Ectodermal cell (in vitro differentiated cells): ENCODE measurements at regions not wholly inside any gene's neighbourhood (a gene's known extent, or its start where the extent isn't known, plus 50 kb on each side); places are given as distances from the start of the nearest gene placed in this dataset.

ENCODE experiments used
- H3K27ac ChIP-seq: 2 replicates; pipeline ENCODE4 v1.7.0; 2013; ENCODE audit warnings: mild to moderate bottlenecking, low read depth, low read length; ENCODE audit not compliant: insufficient read depth, poor library complexity, severe bottlenecking
- H3K27me3 ChIP-seq: 2 replicates; pipeline ENCODE4 v1.7.0; 2013; ENCODE audit warnings: mild to moderate bottlenecking, low read length; ENCODE audit not compliant: insufficient read depth, control insufficient read depth, poor library complexity, severe bottlenecking
- H3K36me3 ChIP-seq: one replicate; pipeline ENCODE4 v1.7.0; 2013; ENCODE audit warnings: low read length; ENCODE audit not compliant: control insufficient read depth, insufficient read depth
- H3K4me1 ChIP-seq: one replicate; pipeline ENCODE4 v1.7.0; 2013; ENCODE audit warnings: low read length; ENCODE audit not compliant: control insufficient read depth, insufficient read depth
- H3K4me3 ChIP-seq: 2 replicates; pipeline ENCODE4 v1.7.0; 2013; ENCODE audit warnings: low read depth, low read length, control low read depth; ENCODE audit not compliant: insufficient read depth
- H3K9me3 ChIP-seq: 2 replicates; pipeline ENCODE4 v1.7.0; 2013; ENCODE audit warnings: mild to moderate bottlenecking, low read length, moderate library complexity; ENCODE audit not compliant: control insufficient read depth
- WGBS, 2 experiments: methylation state at CpG; one replicate each; pipeline ENCODE4 v1.1.7; 2013; ENCODE audit warnings: missing lambda C conversion rate in 2 of 2; 5-methylcytosine and 5-hydroxymethylcytosine counted together

GRCh38 chr3:177318559-177318958, 121.3 kb upstream of the TBL1XR1 start:
- 94 to 100% methylated on average over 1 of the region's 1 CpG for WGBS, 2 experiments
- H3K36me3 ChIP-seq, result no peaks in the 10 kb centered on the region
- no peaks in the 10 kb centered on the region for H3K4me1 ChIP-seq
- H3K9me3 ChIP-seq, result no peaks in the 10 kb centered on the region
- no peaks in the 10 kb centered on the region for H3K27me3 ChIP-seq
- no peak overlapping the region for H3K4me3 ChIP-seq
- no peak overlapping the region for H3K27ac ChIP-seq

DNA sequence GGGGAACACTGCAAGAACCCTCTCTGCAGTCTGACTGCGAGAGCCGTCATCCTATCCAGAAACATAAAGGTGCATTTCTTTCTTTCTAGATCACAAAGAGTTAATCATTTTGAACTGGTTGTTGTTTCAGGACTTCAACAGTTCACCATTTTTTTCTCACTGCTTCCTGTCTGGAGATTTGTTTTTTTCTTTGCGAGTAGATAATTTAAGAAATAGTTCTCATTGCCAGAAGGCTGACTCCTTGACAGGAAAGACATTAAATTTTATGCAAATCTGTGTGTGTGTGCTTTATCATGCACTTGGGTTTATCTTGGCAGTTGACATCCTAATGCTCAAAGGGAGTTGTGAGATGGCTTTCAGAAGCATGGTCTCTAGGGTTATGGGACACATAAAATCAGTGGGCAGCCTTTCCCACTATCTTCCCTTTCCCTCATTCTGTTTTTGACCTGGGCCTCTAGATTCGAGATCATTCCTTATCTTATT, 123.5 kb upstream of the TBL1XR1 start:
- no peaks in the 10 kb centered on the region for H3K36me3 ChIP-seq
- no peaks in the 10 kb centered on the region for H3K9me3 ChIP-seq
- H3K27ac ChIP-seq, result no peak overlapping the region
- H3K4me1 ChIP-seq, result no peaks in the 10 kb centered on the region
- no peak overlapping the region for H3K4me3 ChIP-seq
- H3K27me3 ChIP-seq, result no peaks in the 10 kb centered on the region
- 91 to 95% methylated on average over 4 of the region's 4 CpGs for WGBS, 2 experiments

DNA sequence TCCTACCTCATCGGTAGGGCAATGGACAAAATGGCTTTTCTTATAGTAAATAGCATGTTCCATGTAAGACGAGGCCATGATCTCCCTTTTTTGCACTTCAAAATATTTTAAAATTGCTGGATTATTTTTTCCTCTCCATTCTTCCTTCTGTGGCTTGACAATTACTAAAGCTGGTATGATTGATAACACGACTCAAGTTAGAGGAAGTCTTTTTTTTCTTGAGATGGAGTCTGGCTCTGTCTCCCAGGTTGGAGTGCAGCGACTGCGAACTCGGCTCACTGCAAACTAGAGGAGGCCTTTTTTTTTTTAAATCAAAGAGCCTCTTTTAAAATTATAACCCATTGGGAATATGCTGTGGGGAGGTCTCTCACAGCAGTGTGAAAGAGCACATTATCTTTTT, 124.5 kb upstream of the TBL1XR1 start:
- Histone ChIP-seq H3K27me3 (no peaks in the 10 kb centered on the region), H3K4me1 (no peaks in the 10 kb centered on the region), H3K9me3 (no peaks in the 10 kb centered on the region), H3K27ac (no peak overlapping the region), H3K4me3 (no peak overlapping the region), H3K36me3 (no peaks in the 10 kb centered on the region)
- WGBS, 2 experiments, result 96 to 100% methylated on average over 2 to 6 of the region's 6 CpGs

- H3K9me3 ChIP-seq, result no peaks in the 10 kb centered on the region
- WGBS, 2 experiments, result 96 to 97% methylated on average over 10 of the region's 10 CpGs
- H3K27ac ChIP-seq, result no peak overlapping the region
- H3K4me3 ChIP-seq, result no peak overlapping the region
- no peaks in the 10 kb centered on the region for H3K4me1 ChIP-seq
- H3K36me3 ChIP-seq, result no peaks in the 10 kb centered on the region
- no peaks in the 10 kb centered on the region for H3K27me3 ChIP-seq
Measured at GRCh38 chr3:177322881-177323280, 125.6 kb upstream of the TBL1XR1 start.

GRCh38 chr3:177329854-177330253, 132.6 kb upstream of the TBL1XR1 start:
- no peaks in the 10 kb centered on the region for H3K9me3 ChIP-seq
- no peaks in the 10 kb centered on the region for H3K4me1 ChIP-seq
- H3K27me3 ChIP-seq, result no peaks in the 10 kb centered on the region
- H3K27ac ChIP-seq, result no peak overlapping the region
- WGBS, 2 experiments, result 97% methylated on average over 3 of the region's 3 CpGs
- H3K4me3 ChIP-seq, result no peak overlapping the region
- H3K36me3 ChIP-seq, result no peaks in the 10 kb centered on the region

GRCh38 chr3:177330779-177331178, 133.5 kb upstream of the TBL1XR1 start:
- H3K4me1 ChIP-seq, result no peaks in the 10 kb centered on the region
- H3K27ac ChIP-seq, result no peak overlapping the region
- H3K4me3 ChIP-seq, result no peak overlapping the region
- no peaks in the 10 kb centered on the region for H3K36me3 ChIP-seq
- 92% methylated on average over 4 to 5 of the region's 6 CpGs for WGBS, 2 experiments
- no peaks in the 10 kb centered on the region for H3K9me3 ChIP-seq
- no peaks in the 10 kb centered on the region for H3K27me3 ChIP-seq

GRCh38 chr3:177331203-177331835, 134.0 kb upstream of the TBL1XR1 start:
- Histone ChIP-seq H3K4me1 (no peaks in the 10 kb centered on the region), H3K9me3 (no peaks in the 10 kb centered on the region), H3K36me3 (no peaks in the 10 kb centered on the region), H3K27me3 (no peaks in the 10 kb centered on the region), H3K27ac (no peak overlapping the region), H3K4me3 (no peak overlapping the region)
- 96 to 100% methylated on average over 2 to 3 of the region's 3 CpGs for whole genome bisulfite sequencing, 2 experiments

- WGBS, 2 experiments, result 87 to 92% methylated on average over 1 to 2 of the region's 2 CpGs
Measured at GRCh38 chr3:177332955-177333354, 135.7 kb upstream of the TBL1XR1 start.

DNA sequence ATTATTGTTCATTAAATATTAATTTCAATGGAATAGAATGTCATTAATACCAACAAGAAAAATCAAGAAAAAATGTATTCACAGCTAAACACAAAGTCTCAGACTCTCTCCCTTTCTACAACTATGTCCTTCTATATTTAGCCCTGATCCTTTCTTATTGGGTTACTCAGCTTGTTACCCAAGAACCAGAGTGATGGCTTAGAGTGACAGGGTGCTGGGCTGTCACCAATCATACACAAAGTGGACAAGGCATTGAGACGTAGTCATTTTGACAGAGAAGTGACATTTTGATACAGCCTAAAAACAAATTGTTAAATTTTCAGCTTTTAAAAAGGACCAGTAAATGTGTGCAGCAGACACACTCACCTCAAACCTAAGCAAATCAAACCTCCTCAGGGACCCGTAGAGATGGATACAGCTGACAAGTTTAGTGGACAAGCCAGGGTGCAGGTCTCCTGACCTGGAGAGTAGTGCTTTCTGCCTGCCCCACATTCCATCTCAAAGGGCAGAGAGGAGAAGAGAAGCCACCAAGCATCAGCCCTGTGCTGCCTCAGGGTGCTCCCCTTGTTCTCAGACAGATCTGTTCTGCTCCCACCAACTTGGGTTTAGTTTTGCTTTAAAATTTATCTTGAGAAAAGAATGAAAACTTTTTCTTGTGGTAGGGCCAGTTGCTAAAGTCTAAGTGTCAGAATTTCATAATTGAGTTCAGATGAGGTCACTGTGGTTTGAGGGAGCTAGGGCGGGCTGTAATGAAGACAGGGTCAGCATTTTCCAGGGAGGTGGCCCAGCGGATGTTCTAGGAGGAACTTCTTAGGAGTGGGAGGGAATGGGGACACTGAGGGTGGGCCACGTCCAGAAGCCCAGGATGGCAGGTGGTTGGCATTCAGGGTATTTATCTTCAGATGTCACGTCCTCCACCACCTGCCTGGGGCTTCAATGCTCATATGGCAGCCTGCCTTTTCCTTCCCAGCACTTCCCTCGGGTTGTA, 136.5 kb upstream of the TBL1XR1 start:
- Histone ChIP-seq H3K36me3 (no peaks in the 10 kb centered on the region), H3K4me1 (no peaks in the 10 kb centered on the region), H3K9me3 (no peaks in the 10 kb centered on the region), H3K27me3 (no peaks in the 10 kb centered on the region), H3K27ac (no peak overlapping the region), H3K4me3 (no peak overlapping the region)
- 93 to 94% methylated on average over 6 to 7 of the region's 7 CpGs for WGBS, 2 experiments

More at GRCh38 chr3:177332955-177333354, 135.7 kb upstream of the TBL1XR1 start:
- H3K36me3 ChIP-seq, result no peaks in the 10 kb centered on the region
- H3K9me3 ChIP-seq, result no peaks in the 10 kb centered on the region
- no peaks in the 10 kb centered on the region for H3K4me1 ChIP-seq
- no peak overlapping the region for H3K27ac ChIP-seq
- no peaks in the 10 kb centered on the region for H3K27me3 ChIP-seq
- H3K4me3 ChIP-seq, result no peak overlapping the region

GRCh38 chr3:177334803-177335202, 137.5 kb upstream of the TBL1XR1 start:
- 94 to 96% methylated on average over 5 of the region's 5 CpGs for WGBS, 2 experiments
- Histone ChIP-seq H3K27ac (no peak overlapping the region), H3K9me3 (no peaks in the 10 kb centered on the region), H3K4me3 (no peak overlapping the region), H3K27me3 (no peaks in the 10 kb centered on the region), H3K36me3 (no peaks in the 10 kb centered on the region), H3K4me1 (no peaks in the 10 kb centered on the region)
